CD4-positive, CD25-positive, alpha-beta regulatory T cell (primary cell): ENCODE measurements at regions not wholly inside any gene's neighbourhood (a gene's known extent, or its start where the extent isn't known, plus 50 kb on each side); places are given as distances from the start of the nearest gene placed in this dataset.

Experiments used
- ATAC-seq, 2 donors: fragments of 150-1000 bp; cut with Tn5 transposase; one replicate each; pipeline ENCODE4 v1.10.0; 2021; ENCODE audit warnings: low read depth in 2 of 2, moderate number of reproducible peaks in 2 of 2, moderate library complexity in 1 of 2
- DNase-seq, 3 donors: peaks; one replicate each; pipeline versions ENCODE4 v3.0.0 to v3.0.0-alpha.2; 2012 to 2022; ENCODE audit warnings: mixed read lengths in 1 of 3
- H3K27ac ChIP-seq: one replicate; pipeline ENCODE4 v1.7.0; 2013; ENCODE audit warnings: mild to moderate bottlenecking, low read length; ENCODE audit not compliant: insufficient read depth, poor library complexity, severe bottlenecking
- H3K27me3 ChIP-seq: one replicate; pipeline ENCODE4 v1.7.0; 2013; ENCODE audit warnings: low read length; ENCODE audit not compliant: control insufficient read depth, insufficient read depth
- H3K36me3 ChIP-seq: one replicate; pipeline ENCODE4 v1.7.0; 2013; ENCODE audit warnings: mild to moderate bottlenecking, low read length, moderate library complexity; ENCODE audit not compliant: control insufficient read depth, insufficient read depth
- H3K4me1 ChIP-seq: 2 replicates; pipeline ENCODE4 v1.7.0; 2013; ENCODE audit warnings: mild to moderate bottlenecking, low read length; ENCODE audit not compliant: insufficient read depth, control insufficient read depth, poor library complexity, severe bottlenecking
- H3K4me3 ChIP-seq: one replicate; pipeline ENCODE4 v1.7.0; 2013; ENCODE audit warnings: low read depth, mild to moderate bottlenecking, low read length, moderate library complexity
- H3K9me3 ChIP-seq, 2 experiments: 1 replicate in 1 of 2; 2 replicates in 1 of 2; pipeline ENCODE4 v1.7.0; 2013; ENCODE audit warnings: low read length in 2 of 2, mild to moderate bottlenecking in 1 of 2, moderate library complexity in 1 of 2; ENCODE audit not compliant: control insufficient read depth in 2 of 2
- H3K27ac Mint-ChIP-seq, 3 donors: one replicate each; pipeline ENCODE4 v1.8.0; 2020 to 2022; ENCODE audit warnings: mild to moderate bottlenecking in 3 of 3, mixed read lengths in 3 of 3, moderate library complexity in 2 of 3
- H3K27me3 Mint-ChIP-seq: one replicate; pipeline ENCODE4 v1.8.0; 2022; ENCODE audit warnings: mild to moderate bottlenecking, mixed read lengths
- H3K36me3 Mint-ChIP-seq: one replicate; pipeline ENCODE4 v1.8.0; 2020; ENCODE audit warnings: mixed read lengths
- H3K4me1 Mint-ChIP-seq, 4 donors: one replicate each; pipeline ENCODE4 v1.8.0; 2020 to 2022; ENCODE audit warnings: mixed read lengths in 4 of 4, mild to moderate bottlenecking in 1 of 4
- H3K4me3 Mint-ChIP-seq, 4 donors: one replicate each; pipeline ENCODE4 v1.8.0; 2020 to 2022; ENCODE audit warnings: mild to moderate bottlenecking in 4 of 4, mixed read lengths in 4 of 4, moderate library complexity in 3 of 4
- H3K9me3 Mint-ChIP-seq, 7 donors: one replicate each; pipeline ENCODE4 v1.8.0; 2020 to 2022; ENCODE audit warnings: mixed read lengths in 7 of 7, mild to moderate bottlenecking in 3 of 7, moderate library complexity in 2 of 7

DNA sequence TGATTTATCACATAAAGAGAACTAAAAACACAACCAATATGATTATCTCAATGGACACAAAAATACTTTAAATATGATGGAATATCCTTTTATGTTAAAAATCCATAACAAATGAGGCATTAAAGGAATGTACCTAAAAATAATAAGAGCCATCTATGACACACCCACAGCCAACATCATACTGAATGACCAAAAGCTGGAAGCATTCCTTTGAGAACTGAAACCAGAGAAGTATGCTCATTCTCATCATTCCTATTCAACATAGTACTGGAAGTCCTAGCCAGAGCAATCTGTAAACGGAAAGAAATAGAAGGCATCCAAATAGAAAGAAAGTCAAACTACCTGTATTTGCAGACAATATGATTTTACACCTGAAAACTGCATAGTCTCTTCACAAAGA is 671.0 kb downstream of the SLITRK1 start:
- Mint-ChIP-seq H3K27me3 (no peaks in the 10 kb centered on the region), H3K9me3 (peaks cover 0 to 15% (median 6%) of the 10 kb centered on the region in 7 donors), H3K4me3 (no peak overlapping the region), H3K4me1 (no peaks in the 10 kb centered on the region), H3K36me3 (no peaks in the 10 kb centered on the region), H3K27ac (no peak overlapping the region)
- Histone ChIP-seq H3K4me3 (no peak overlapping the region), H3K27me3 (no peaks in the 10 kb centered on the region), H3K27ac (no peak overlapping the region), H3K36me3 (no peaks in the 10 kb centered on the region), H3K4me1 (no peaks in the 10 kb centered on the region), H3K9me3 (peaks cover 3 to 8% of the 10 kb centered on the region in 2 experiments)
- DNase-seq, result no peak
- ATAC-seq, result no peak

DNA sequence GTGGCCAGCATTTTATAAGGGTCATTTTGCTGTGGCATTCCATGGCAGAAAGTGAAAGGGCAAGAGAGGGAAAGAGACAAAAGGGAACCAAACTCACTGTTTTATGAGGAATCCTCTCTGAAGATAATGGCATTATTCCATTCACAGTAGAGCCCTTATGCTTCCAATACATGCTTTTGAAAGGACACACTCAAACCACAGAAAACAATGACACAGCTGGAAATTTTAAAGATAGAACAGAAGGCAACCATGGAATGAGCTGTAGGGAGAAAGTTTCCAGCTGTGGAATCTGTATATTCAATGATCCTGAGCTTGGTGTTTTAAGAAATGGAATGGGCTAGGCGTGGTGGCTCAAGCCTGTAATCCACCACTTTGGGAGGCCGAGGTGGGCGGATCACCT is 677.4 kb downstream of the SLITRK1 start:
- Mint-ChIP-seq H3K27me3 (no peaks in the 10 kb centered on the region), H3K27ac (no peak overlapping the region), H3K36me3 (no peaks in the 10 kb centered on the region)

DNA sequence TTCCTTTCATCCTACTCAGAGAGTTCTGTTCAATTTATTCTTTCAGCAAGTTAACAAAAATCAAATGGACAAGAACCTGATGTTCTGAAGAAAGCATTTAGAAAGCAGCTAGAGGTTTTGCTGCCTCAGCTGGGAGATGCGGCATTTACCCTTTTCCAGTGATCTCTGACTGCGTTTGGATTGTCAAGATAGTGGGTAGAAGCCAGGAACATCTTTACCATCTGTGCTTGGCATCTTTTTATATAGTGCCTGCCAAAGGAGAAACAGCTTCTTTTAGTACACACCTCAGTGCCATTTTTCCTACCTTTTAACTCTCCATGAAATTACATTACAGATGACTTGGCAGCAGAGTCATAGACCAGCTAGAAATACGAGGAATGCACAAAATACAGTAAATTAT is 680.8 kb downstream of the SLITRK1 start:
- no peaks in the 10 kb centered on the region for H3K4me1 ChIP-seq
- Mint-ChIP-seq H3K9me3 (peaks cover 0 to 25% (median 3%) of the 10 kb centered on the region in 7 donors), H3K27ac (no peak overlapping the region), H3K27me3 (no peaks in the 10 kb centered on the region), H3K36me3 (no peaks in the 10 kb centered on the region), H3K4me3 (no peak overlapping the region), H3K4me1 (no peaks in the 10 kb centered on the region)
- peaks cover 0 to 3% of the 10 kb centered on the region in 2 experiments for H3K9me3 ChIP-seq
- DNase-seq, result no peak
- H3K36me3 ChIP-seq, result no peaks in the 10 kb centered on the region
- ATAC-seq, result no peak
- H3K27ac ChIP-seq, result no peak overlapping the region
- no peaks in the 10 kb centered on the region for H3K27me3 ChIP-seq
- H3K4me3 ChIP-seq, result no peak overlapping the region

More for the DNA sequence above, 677.4 kb downstream of the SLITRK1 start:
- Histone ChIP-seq H3K27ac (no peak overlapping the region), H3K4me1 (no peaks in the 10 kb centered on the region), H3K27me3 (no peaks in the 10 kb centered on the region), H3K36me3 (no peaks in the 10 kb centered on the region), H3K4me3 (no peak overlapping the region), H3K9me3 (peaks cover 5 to 8% of the 10 kb centered on the region in 2 experiments)
- Mint-ChIP-seq H3K4me1 (no peaks in the 10 kb centered on the region), H3K9me3 (peaks cover 0 to 25% (median 3%) of the 10 kb centered on the region in 7 donors), H3K4me3 (no peak overlapping the region)
- ATAC-seq (no peak), DNase-seq (no peak)

DNA sequence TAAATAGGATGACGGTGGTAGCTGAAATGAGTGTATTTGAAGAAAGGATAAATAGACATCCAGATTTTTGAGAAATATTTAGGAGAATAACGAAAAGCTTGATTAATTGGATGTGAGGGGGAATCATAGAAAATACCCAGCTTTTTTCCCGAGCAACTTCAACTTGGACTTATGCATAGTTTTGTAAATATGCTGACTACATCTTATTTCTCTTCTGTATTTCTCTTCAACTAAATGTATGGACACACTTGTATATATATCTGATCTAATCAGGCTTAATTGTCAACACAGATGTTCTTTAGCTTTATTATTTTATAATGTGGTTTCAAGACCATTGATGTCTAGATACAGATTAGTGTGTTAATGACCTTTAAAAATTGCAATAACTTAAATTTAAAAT is 685.0 kb downstream of the SLITRK1 start:
- no peaks in the 10 kb centered on the region for H3K27me3 ChIP-seq
- H3K27ac Mint-ChIP-seq, result no peak overlapping the region
- ATAC-seq (no peak), DNase-seq (no peak)
- no peaks in the 10 kb centered on the region for H3K36me3 Mint-ChIP-seq
- no peaks in the 10 kb centered on the region for H3K9me3 ChIP-seq
- H3K4me1 Mint-ChIP-seq, result no peaks in the 10 kb centered on the region
- no peaks in the 10 kb centered on the region for H3K36me3 ChIP-seq
- peaks cover 0 to 19% (median 6%) of the 10 kb centered on the region in 7 donors for H3K9me3 Mint-ChIP-seq
- H3K4me3 ChIP-seq, result no peak overlapping the region
- no peak overlapping the region for H3K4me3 Mint-ChIP-seq
- no peak overlapping the region for H3K27ac ChIP-seq
- no peaks in the 10 kb centered on the region for H3K4me1 ChIP-seq
- no peaks in the 10 kb centered on the region for H3K27me3 Mint-ChIP-seq

DNA sequence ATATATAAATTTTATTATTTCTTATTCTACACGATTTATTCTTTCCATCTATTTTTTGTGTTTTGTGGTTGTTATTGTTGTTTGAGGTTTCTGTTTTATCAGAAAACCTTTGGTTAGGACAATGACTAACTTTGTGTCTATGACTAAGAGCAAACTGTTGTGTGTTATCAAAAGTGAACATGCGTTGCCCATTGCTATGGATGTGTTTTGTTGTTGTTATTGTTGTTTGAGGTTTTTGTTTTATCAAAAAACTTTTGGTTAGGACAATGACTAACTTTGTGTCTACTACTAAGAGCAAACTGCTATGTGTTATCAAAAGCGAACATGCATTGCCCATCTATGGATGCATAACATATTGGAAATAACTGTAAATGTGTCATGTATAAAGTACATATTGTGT is 692.3 kb downstream of the SLITRK1 start:
- Mint-ChIP-seq H3K9me3 (peaks cover 0 to 30% (median 13%) of the 10 kb centered on the region in 7 donors), H3K36me3 (no peaks in the 10 kb centered on the region), H3K27ac (no peak overlapping the region), H3K27me3 (no peaks in the 10 kb centered on the region), H3K4me3 (no peak overlapping the region), H3K4me1 (no peaks in the 10 kb centered on the region)
- H3K27ac ChIP-seq, result no peak overlapping the region
- DNase-seq (no peak), ATAC-seq (no peak)
- no peak overlapping the region for H3K4me3 ChIP-seq
- no peaks in the 10 kb centered on the region for H3K36me3 ChIP-seq
- H3K9me3 ChIP-seq, result peaks cover 0 to 5% of the 10 kb centered on the region in 2 experiments
- no peaks in the 10 kb centered on the region for H3K27me3 ChIP-seq
- no peaks in the 10 kb centered on the region for H3K4me1 ChIP-seq

DNA sequence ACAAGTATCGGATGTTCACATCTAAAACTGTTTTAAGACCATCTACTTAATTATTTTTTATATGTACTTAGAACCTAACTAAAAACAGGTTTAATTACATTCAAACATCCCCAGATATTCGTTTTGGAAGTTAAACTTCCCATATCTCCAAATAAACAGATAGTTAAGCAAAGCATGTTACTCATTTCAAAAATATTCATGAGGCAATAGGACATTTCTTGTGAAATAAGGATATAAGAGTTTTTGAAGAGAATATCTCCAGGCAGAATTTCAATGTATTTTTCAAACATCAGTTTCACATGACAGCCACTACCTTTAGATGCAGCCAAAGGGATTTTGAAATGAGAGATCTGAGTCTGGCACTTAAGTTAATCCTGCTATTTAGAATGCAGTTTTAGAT is 697.5 kb downstream of the SLITRK1 start:
- Mint-ChIP-seq H3K9me3 (peaks cover 1 to 17% (median 10%) of the 10 kb centered on the region in 7 donors), H3K4me1 (no peaks in the 10 kb centered on the region), H3K36me3 (no peaks in the 10 kb centered on the region), H3K27ac (no peak overlapping the region), H3K27me3 (no peaks in the 10 kb centered on the region), H3K4me3 (no peak overlapping the region)
- no peaks in the 10 kb centered on the region for H3K4me1 ChIP-seq
- no peak for DNase-seq
- H3K27ac ChIP-seq, result no peak overlapping the region
- H3K4me3 ChIP-seq, result no peak overlapping the region
- H3K27me3 ChIP-seq, result no peaks in the 10 kb centered on the region
- no peak for ATAC-seq
- H3K36me3 ChIP-seq, result no peaks in the 10 kb centered on the region
- peaks cover 0 to 9% of the 10 kb centered on the region in 2 experiments for H3K9me3 ChIP-seq

DNA sequence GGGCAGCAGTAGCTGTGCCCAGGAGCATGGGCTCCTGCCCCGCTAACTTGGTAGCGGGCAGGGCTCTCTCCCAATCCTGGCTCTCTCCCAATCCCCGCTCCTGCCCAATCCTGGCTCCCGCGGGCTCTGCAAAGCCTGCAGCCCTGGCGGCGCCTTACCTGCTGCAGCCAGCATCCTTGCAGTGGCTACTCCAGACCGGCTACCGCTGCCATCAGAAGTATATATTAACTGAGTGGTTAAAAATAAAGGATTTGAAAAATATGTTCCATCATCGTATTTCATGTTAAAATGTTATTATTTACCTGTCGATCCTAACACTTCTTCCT is 698.2 kb downstream of the SLITRK1 start:
- Mint-ChIP-seq H3K9me3 (peaks cover 1 to 17% (median 10%) of the 10 kb centered on the region in 7 donors), H3K36me3 (no peaks in the 10 kb centered on the region), H3K27ac (no peak overlapping the region), H3K27me3 (no peaks in the 10 kb centered on the region), H3K4me1 (no peaks in the 10 kb centered on the region), H3K4me3 (no peak overlapping the region)
- ATAC-seq (no peak), DNase-seq (no peak)
- Histone ChIP-seq H3K36me3 (no peaks in the 10 kb centered on the region), H3K9me3 (peaks cover 0 to 9% of the 10 kb centered on the region in 2 experiments), H3K27ac (no peak overlapping the region), H3K27me3 (no peaks in the 10 kb centered on the region), H3K4me3 (no peak overlapping the region), H3K4me1 (no peaks in the 10 kb centered on the region)

DNA sequence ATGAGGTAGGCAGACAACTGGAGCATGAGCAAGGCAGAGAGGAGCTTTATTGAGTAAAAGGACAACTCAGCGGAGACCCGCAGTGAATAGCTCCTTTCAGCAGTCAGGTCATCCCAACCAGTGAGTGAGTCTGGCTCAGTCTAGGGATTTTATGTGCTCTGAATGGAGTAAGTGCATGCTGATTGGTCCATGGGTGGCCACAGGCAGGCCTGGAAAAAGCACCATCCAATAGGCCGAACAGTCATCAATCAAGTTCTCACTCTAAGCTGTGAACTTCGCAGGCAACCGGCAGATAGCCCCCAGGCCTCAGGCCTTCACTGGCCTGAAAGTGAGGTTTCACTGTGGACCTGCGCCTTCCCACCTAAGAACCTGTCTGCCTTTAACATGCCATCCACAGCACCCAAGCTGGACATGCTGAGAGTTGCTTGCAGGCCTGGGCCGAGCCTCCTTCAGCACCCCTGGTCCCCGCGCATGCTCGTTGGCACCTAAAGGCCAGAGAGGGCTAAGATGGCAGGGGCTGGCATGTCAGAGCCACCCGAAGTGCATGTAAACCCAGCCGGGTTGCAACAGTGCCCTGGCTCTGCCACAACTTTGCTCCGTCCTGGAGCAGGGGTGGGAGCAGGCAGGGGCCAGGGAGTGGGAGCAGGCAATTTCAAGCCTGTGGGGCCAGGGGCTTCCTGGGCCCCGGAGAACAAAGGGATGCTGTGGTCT is 698.7 kb downstream of the SLITRK1 start:
- Histone ChIP-seq H3K27me3 (no peaks in the 10 kb centered on the region), H3K9me3 (peaks cover 0 to 9% of the 10 kb centered on the region in 2 experiments), H3K36me3 (no peaks in the 10 kb centered on the region), H3K4me1 (no peaks in the 10 kb centered on the region), H3K27ac (no peak overlapping the region), H3K4me3 (no peak overlapping the region)
- ATAC-seq (peak in 1 of 2 donors; percentile 34), DNase-seq (no peak)
- Mint-ChIP-seq H3K27me3 (no peaks in the 10 kb centered on the region), H3K4me1 (no peaks in the 10 kb centered on the region), H3K9me3 (peaks cover 1 to 19% (median 8%) of the 10 kb centered on the region in 7 donors), H3K36me3 (no peaks in the 10 kb centered on the region), H3K27ac (no peak overlapping the region), H3K4me3 (no peak overlapping the region)
